Breast epithelium (tissue), 3 donors: ENCODE measurements at regions not wholly inside any gene's neighbourhood (a gene's known extent, or its start where the extent isn't known, plus 50 kb on each side); places are given as distances from the start of the nearest gene placed in this dataset.

Experiments
- CTCF ChIP-seq, 3 donors: fragments of 450-650 bp; IDR thresholded peaks; one replicate each; pipeline ENCODE4 v1.5.1; 2016 to 2017; ENCODE audit warnings: antibody characterized with exemption in 3 of 3, mild to moderate bottlenecking in 3 of 3, moderate library complexity in 3 of 3
- POLR2AphosphoS5 ChIP-seq, 3 donors: sonication (generic); formaldehyde crosslinking; IDR thresholded peaks; one replicate each; pipeline ENCODE4 v1.6.1; 2017; ENCODE audit warnings: antibody characterized with exemption in 3 of 3

GRCh38 chr1:232891656-232892317 is 58.6 kb upstream of the NTPCR start:
- no peak for TF ChIP-seq CTCF (IDR thresholded peaks at IDR 0.05)
- no peak for TF ChIP-seq POLR2AphosphoS5 (IDR thresholded peaks at IDR 0.05)
